Amygdala (tissue), 56 donors: ENCODE measurements at regions not wholly inside any gene's neighbourhood (a gene's known extent, or its start where the extent isn't known, plus 50 kb on each side); places are given as distances from the start of the nearest gene placed in this dataset.
"Not testable (repeated sequence)": the region's sequence is repeated elsewhere in the genome, so short reads cannot be mapped to it uniquely, and the experiment has no call there.

Experiments used
- DNase-seq, 56 donors: peaks; one replicate each; lab custom pipeline; 2025; lab: John Stamatoyannopoulos, UW

- DNase-seq: no peak
Measured at GRCh38 chr2:163132850-163133249, 294.3 kb upstream of the KCNH7 start.

GRCh38 chr2:163132207-163132606 is 293.6 kb upstream of the KCNH7 start:
- not testable (repeated sequence) for DNase-seq

GRCh38 chr2:163123526-163123925 is 285.0 kb upstream of the KCNH7 start:
- DNase-seq: no peak

- no peak for DNase-seq
Measured at GRCh38 chr2:163122257-163122656, 283.7 kb upstream of the KCNH7 start.

GRCh38 chr2:163121483-163121882 is 282.9 kb upstream of the KCNH7 start:
- DNase-seq: no peak

GRCh38 chr2:163119966-163120365 is 281.4 kb upstream of the KCNH7 start:
- DNase-seq: no peak

GRCh38 chr2:163086940-163087339 is 248.4 kb upstream of the KCNH7 start:
- DNase-seq: no peak

- DNase-seq: not testable (repeated sequence)
Measured at GRCh38 chr2:163085366-163086024, 246.9 kb upstream of the KCNH7 start.

GRCh38 chr2:163081754-163082153 is 243.2 kb upstream of the KCNH7 start:
- DNase-seq: no peak

- no peak for DNase-seq
Measured at GRCh38 chr2:163077241-163077640, 238.7 kb upstream of the KCNH7 start.

- no peak for DNase-seq
Measured at GRCh38 chr2:163066085-163066484, 227.5 kb upstream of the KCNH7 start.

- no peak for DNase-seq
Measured at GRCh38 chr2:163062524-163062923, 224.0 kb upstream of the KCNH7 start.

- DNase-seq: no peak
Measured at GRCh38 chr2:163046615-163047014, 208.0 kb upstream of the KCNH7 start.

- no peak for DNase-seq
Measured at GRCh38 chr2:163045830-163046229, 207.3 kb upstream of the KCNH7 start.

- no peak for DNase-seq
Measured at GRCh38 chr2:163044114-163044513, 205.5 kb upstream of the KCNH7 start.

- DNase-seq: no peak
Measured at GRCh38 chr2:163043201-163043600, 204.6 kb upstream of the KCNH7 start.

GRCh38 chr2:163039266-163039665 is 200.7 kb upstream of the KCNH7 start:
- DNase-seq: no peak

- DNase-seq: no peak
Measured at GRCh38 chr2:163028807-163029206, 190.2 kb upstream of the KCNH7 start.

- not testable (repeated sequence) for DNase-seq
Measured at GRCh38 chr2:163026136-163026775, 187.7 kb upstream of the KCNH7 start.

- DNase-seq: not testable (repeated sequence)
Measured at GRCh38 chr2:163016882-163017281, 178.3 kb upstream of the KCNH7 start.

- no peak for DNase-seq
Measured at GRCh38 chr2:163011000-163011399, 172.4 kb upstream of the KCNH7 start.

- no peak for DNase-seq
Measured at GRCh38 chr2:163008642-163009041, 170.1 kb upstream of the KCNH7 start.
